ENCODE measurements at regions not wholly inside any gene's neighbourhood (a gene's known extent, or its start where the extent isn't known, plus 50 kb on each side); places are given as distances from the start of the nearest gene placed in this dataset.

GRCh38 chr1:82901118-82901517 lies 1097.8 kb downstream of the TTLL7 start:
- TF ChIP-seq CTCF (conservative IDR thresholded peaks at IDR 0.05), result no peak
- no peak for TF ChIP-seq ZFX (IDR thresholded peaks at IDR 0.05)
- no peak overlapping the region for H3K27ac ChIP-seq

- H3K27ac ChIP-seq, result no peak overlapping the region
- no peak for TF ChIP-seq CTCF (conservative IDR thresholded peaks at IDR 0.05)
- TF ChIP-seq ZFX (IDR thresholded peaks at IDR 0.05), result no peak
These were observed 1098.3 kb downstream of the ADGRL2 start for GRCh38 chr1:82899017-82899416.

- TF ChIP-seq ZFX (IDR thresholded peaks at IDR 0.05), result no peak
- no peak for TF ChIP-seq CTCF (conservative IDR thresholded peaks at IDR 0.05)
- H3K27ac ChIP-seq, result no peak overlapping the region
These were observed 1096.8 kb downstream of the ADGRL2 start for GRCh38 chr1:82897549-82897948.

GRCh38 chr1:82896036-82896435 lies 1095.3 kb downstream of the ADGRL2 start:
- TF ChIP-seq CTCF (conservative IDR thresholded peaks at IDR 0.05) (no peak), ZFX (IDR thresholded peaks at IDR 0.05) (no peak)
- no peak overlapping the region for H3K27ac ChIP-seq

GRCh38 chr1:82894635-82895034 lies 1093.9 kb downstream of the ADGRL2 start:
- H3K27ac ChIP-seq, result no peak overlapping the region
- TF ChIP-seq ZFX (IDR thresholded peaks at IDR 0.05), result no peak
- TF ChIP-seq CTCF (conservative IDR thresholded peaks at IDR 0.05), result no peak

- H3K27ac ChIP-seq, result no peak overlapping the region
- no peak for TF ChIP-seq ZFX (IDR thresholded peaks at IDR 0.05)
- TF ChIP-seq CTCF (conservative IDR thresholded peaks at IDR 0.05), result no peak
These were observed 1093.2 kb downstream of the ADGRL2 start for GRCh38 chr1:82893712-82894470.

- H3K27ac ChIP-seq, result no peak overlapping the region
These were observed 1079.8 kb downstream of the ADGRL2 start for GRCh38 chr1:82880506-82880905.

More at GRCh38 chr1:82880506-82880905, 1079.8 kb downstream of the ADGRL2 start:
- TF ChIP-seq CTCF (conservative IDR thresholded peaks at IDR 0.05) (no peak), ZFX (IDR thresholded peaks at IDR 0.05) (no peak)

Data from C4-2B (cell line).